Nephron (organoid): ENCODE measurements at regions not wholly inside any gene's neighbourhood (a gene's known extent, or its start where the extent isn't known, plus 50 kb on each side); places are given as distances from the start of the nearest gene placed in this dataset.

Experiments
- H3K27ac Mint-ChIP-seq, 3 experiments: 2 replicates each; pipeline ENCODE4 v1.8.0; 2020; ENCODE audit warnings: mixed read lengths in 3 of 3, mild to moderate bottlenecking in 2 of 3, moderate library complexity in 1 of 3
- H3K27me3 Mint-ChIP-seq: 2 replicates; pipeline ENCODE4 v1.8.0; 2021; ENCODE audit warnings: low read depth, mild to moderate bottlenecking, moderate library complexity, mixed read lengths
- H3K36me3 Mint-ChIP-seq: 2 replicates; pipeline ENCODE4 v1.8.0; 2020; ENCODE audit warnings: low read depth, mixed read lengths
- H3K4me1 Mint-ChIP-seq: 2 replicates; pipeline ENCODE4 v1.8.0; 2020; ENCODE audit warnings: mixed read lengths
- H3K4me3 Mint-ChIP-seq, 3 experiments: 2 replicates each; pipeline ENCODE4 v1.8.0; 2020; ENCODE audit warnings: mild to moderate bottlenecking in 3 of 3, mixed read lengths in 3 of 3, moderate library complexity in 2 of 3
- H3K9me3 Mint-ChIP-seq: 2 replicates; pipeline ENCODE4 v1.8.0; 2020; ENCODE audit warnings: mixed read lengths
- CTCF ChIP-seq, 3 experiments: fragments of 200-600 bp; sonication (generic); IDR thresholded peaks; one replicate each; pipeline ENCODE4 v1.5.0; 2021; ENCODE audit warnings: antibody characterized with exemption in 3 of 3; ENCODE audit not compliant: unreplicated experiment in 3 of 3

DNA sequence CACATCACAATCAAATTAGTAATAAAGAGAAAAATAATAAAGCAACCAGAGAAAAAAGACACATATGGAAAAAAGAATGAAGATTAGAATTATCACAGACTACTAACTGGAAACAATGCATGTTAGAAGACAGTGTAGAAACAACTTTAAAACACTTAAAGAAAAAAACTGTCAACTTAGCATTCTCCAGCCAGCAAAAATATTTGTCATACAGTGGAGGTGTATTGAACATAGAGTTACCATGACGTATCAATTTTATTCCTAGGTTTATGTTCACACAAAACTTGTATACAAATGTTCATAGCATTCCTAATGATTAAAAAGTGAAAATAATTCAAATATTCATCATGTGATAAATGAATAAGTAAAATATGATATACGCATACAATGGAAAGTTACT lies 61.5 kb upstream of the ADAM23 start:
- no peak overlapping the region for H3K4me3 Mint-ChIP-seq
- no peak overlapping the region for H3K27ac Mint-ChIP-seq
- peaks cover 18% of the 10 kb centered on the region for H3K9me3 Mint-ChIP-seq
- H3K36me3 Mint-ChIP-seq, result no peaks in the 10 kb centered on the region
- TF ChIP-seq CTCF (IDR thresholded peaks at IDR 0.05; ENCODE audit: unreplicated experiment in 3 of 3), result no peak
- no peaks in the 10 kb centered on the region for H3K27me3 Mint-ChIP-seq
- peaks cover 24% of the 10 kb centered on the region for H3K4me1 Mint-ChIP-seq

DNA sequence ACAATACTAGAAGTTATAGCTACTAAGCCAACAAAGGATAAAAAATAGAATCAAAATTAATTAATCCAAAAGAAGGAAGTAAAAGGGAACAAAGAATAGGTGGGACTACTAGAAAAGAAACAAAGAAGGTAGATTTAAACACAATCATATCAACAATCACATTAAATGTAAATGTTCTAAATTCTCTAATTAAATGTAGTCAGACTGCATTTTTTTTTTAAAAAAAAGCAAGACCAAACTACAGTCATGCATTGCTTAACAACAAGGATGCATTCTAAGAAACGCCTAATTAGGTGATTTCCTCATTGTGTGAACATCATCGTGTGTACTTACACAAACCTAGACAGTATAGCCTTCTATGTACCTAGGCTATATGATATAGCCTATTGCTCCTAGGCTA lies 59.7 kb upstream of the ADAM23 start:
- Mint-ChIP-seq H3K4me1 (peaks cover 18% of the 10 kb centered on the region), H3K9me3 (peaks cover 17% of the 10 kb centered on the region), H3K4me3 (no peak overlapping the region), H3K27me3 (no peaks in the 10 kb centered on the region), H3K36me3 (no peaks in the 10 kb centered on the region), H3K27ac (no peak overlapping the region)
- TF ChIP-seq CTCF (IDR thresholded peaks at IDR 0.05; ENCODE audit: unreplicated experiment in 3 of 3), result no peak

DNA sequence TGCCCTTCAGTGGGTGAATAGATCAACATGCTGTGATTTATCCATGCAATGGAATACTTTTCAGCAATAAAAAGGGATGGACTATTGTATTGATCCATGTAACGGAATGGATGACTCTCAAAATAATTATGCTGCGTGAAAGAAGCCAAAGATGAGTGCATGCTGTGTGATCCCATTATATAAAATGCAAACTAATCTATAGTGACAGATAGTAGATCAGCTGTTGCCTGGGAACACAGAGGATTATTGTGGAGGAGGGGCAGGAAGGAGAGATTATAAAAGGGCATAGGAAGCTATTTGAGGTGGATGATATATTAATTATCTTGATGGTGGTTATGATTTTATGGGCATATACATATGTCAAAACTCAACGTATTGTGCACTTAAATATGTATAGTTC lies 55.5 kb upstream of the ADAM23 start:
- no peaks in the 10 kb centered on the region for H3K36me3 Mint-ChIP-seq
- H3K4me1 Mint-ChIP-seq, result no peaks in the 10 kb centered on the region
- H3K27me3 Mint-ChIP-seq, result no peaks in the 10 kb centered on the region
- TF ChIP-seq CTCF (IDR thresholded peaks at IDR 0.05; ENCODE audit: unreplicated experiment in 3 of 3), result no peak
- peaks cover 4% of the 10 kb centered on the region for H3K9me3 Mint-ChIP-seq
- H3K4me3 Mint-ChIP-seq, result no peak overlapping the region
- H3K27ac Mint-ChIP-seq, result no peak overlapping the region

- no peak overlapping the region for H3K27ac Mint-ChIP-seq
- H3K4me3 Mint-ChIP-seq, result no peak overlapping the region
- no peak for TF ChIP-seq CTCF (IDR thresholded peaks at IDR 0.05; ENCODE audit: unreplicated experiment in 3 of 3)
- H3K9me3 Mint-ChIP-seq, result peaks cover 5% of the 10 kb centered on the region
- H3K27me3 Mint-ChIP-seq, result no peaks in the 10 kb centered on the region
- H3K36me3 Mint-ChIP-seq, result no peaks in the 10 kb centered on the region
- no peaks in the 10 kb centered on the region for H3K4me1 Mint-ChIP-seq
These were observed 54.6 kb upstream of the ADAM23 start for GRCh38 chr2:206388698-206389097.

DNA sequence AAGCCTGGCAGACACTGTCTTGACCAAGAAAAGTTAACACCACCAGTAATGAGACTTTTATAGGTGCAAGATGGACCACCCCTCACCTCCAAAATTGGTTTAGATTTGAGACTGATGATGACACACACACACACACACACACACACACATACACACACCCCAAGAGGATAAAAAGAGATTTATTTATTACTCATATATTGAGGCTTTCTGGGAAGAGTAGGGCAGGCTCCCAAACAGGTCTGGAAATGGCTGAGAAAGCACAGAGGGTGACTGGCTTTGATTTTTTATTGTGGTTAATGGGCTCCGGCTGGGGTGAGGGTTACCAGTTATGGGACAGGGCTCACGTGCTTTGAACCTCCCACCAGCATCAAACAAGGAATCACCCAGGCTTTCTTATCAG lies 54.2 kb upstream of the ADAM23 start:
- H3K4me3 Mint-ChIP-seq, result no peak overlapping the region
- TF ChIP-seq CTCF (IDR thresholded peaks at IDR 0.05; ENCODE audit: unreplicated experiment in 3 of 3), result no peak
- H3K9me3 Mint-ChIP-seq, result peaks cover 8% of the 10 kb centered on the region
- no peak overlapping the region for H3K27ac Mint-ChIP-seq
- peaks cover 4% of the 10 kb centered on the region for H3K36me3 Mint-ChIP-seq
- H3K4me1 Mint-ChIP-seq, result no peaks in the 10 kb centered on the region
- H3K27me3 Mint-ChIP-seq, result no peaks in the 10 kb centered on the region

GRCh38 chr2:206390181-206390580 lies 53.2 kb upstream of the ADAM23 start:
- peaks cover 10% of the 10 kb centered on the region for H3K9me3 Mint-ChIP-seq
- H3K36me3 Mint-ChIP-seq, result peaks cover 4% of the 10 kb centered on the region
- no peak for TF ChIP-seq CTCF (IDR thresholded peaks at IDR 0.05; ENCODE audit: unreplicated experiment in 3 of 3)
- H3K4me1 Mint-ChIP-seq, result no peaks in the 10 kb centered on the region
- H3K27ac Mint-ChIP-seq, result no peak overlapping the region
- no peaks in the 10 kb centered on the region for H3K27me3 Mint-ChIP-seq
- no peak overlapping the region for H3K4me3 Mint-ChIP-seq
